Upper lobe of left lung (tissue), 6 donors: ENCODE measurements at regions not wholly inside any gene's neighbourhood (a gene's known extent, or its start where the extent isn't known, plus 50 kb on each side); places are given as distances from the start of the nearest gene placed in this dataset.

Experiments used
- ATAC-seq, 2 donors: fragments of 200-7000 bp; cut with Tn5 transposase; one replicate each; pipeline ENCODE4 v1.9.1; 2022; ENCODE audit warnings: mild to moderate bottlenecking in 2 of 2, moderate library complexity in 2 of 2; ENCODE audit not compliant: low FRiP score in 2 of 2
- DNase-seq, 2 donors: peaks; one replicate each; pipeline ENCODE4 v3.0.0-alpha.2; 2019 to 2020
- H3K27ac ChIP-seq, 4 donors: fragments of 200-600 bp; sonication (generic); one replicate each; pipeline ENCODE4 v1.5.1; 2016 to 2019
- H3K27me3 ChIP-seq, 4 donors: fragments of 200-600 bp; sonication (generic); one replicate each; pipeline ENCODE4 v1.5.1; 2017 to 2019
- H3K36me3 ChIP-seq, 4 donors: fragments of 200-600 bp; sonication (generic); one replicate each; pipeline ENCODE4 v1.5.1; 2016 to 2019
- H3K4me1 ChIP-seq, 4 donors: fragments of 200-600 bp; sonication (generic); one replicate each; pipeline ENCODE4 v1.5.1; 2018 to 2019
- H3K4me3 ChIP-seq, 4 donors: fragments of 200-600 bp; sonication (generic); one replicate each; pipeline ENCODE4 v1.5.1; 2017 to 2019; ENCODE audit warnings: mild to moderate bottlenecking in 2 of 4, moderate library complexity in 1 of 4
- H3K9me3 ChIP-seq, 4 donors: fragments of 200-600 bp; sonication (generic); one replicate each; pipeline ENCODE4 v1.5.1; 2018 to 2019
- EP300 ChIP-seq, 4 donors: sonication (generic); formaldehyde crosslinking; IDR thresholded peaks; one replicate each; pipeline ENCODE4 v1.5.1; 2017; ENCODE audit warnings: antibody characterized with exemption in 4 of 4, control low read depth in 2 of 4
- POLR2A ChIP-seq, 4 donors: fragments of 450-650 bp; IDR thresholded peaks; one replicate each; pipeline ENCODE4 v1.5.1; 2016 to 2017; ENCODE audit warnings: antibody characterized with exemption in 4 of 4, mild to moderate bottlenecking in 2 of 4
- POLR2AphosphoS5 ChIP-seq, 2 donors: sonication (generic); formaldehyde crosslinking; IDR thresholded peaks; one replicate each; pipeline ENCODE4 v1.5.1; 2017; ENCODE audit warnings: antibody characterized with exemption in 2 of 2
- WGBS, 2 donors: methylation state at CpG; one replicate each; pipeline ENCODE4 v1.1.5; 2017 to 2018; 5-methylcytosine and 5-hydroxymethylcytosine counted together
- TF ChIP-seq, protein P1 (sequence below), 6 experiments: fragments of 450-650 bp in 4 of 6; fragments of 200-600 bp in 2 of 6; sonication (generic) in 2 of 6; IDR thresholded peaks; one replicate each; pipeline ENCODE4 v1.5.1; 2016 to 2019; ENCODE audit warnings: antibody characterized with exemption in 6 of 6
- donor health status: DM: no; HTN: no; CAD: no; lungs with moderate emphysema.
- donor health status: DM: no; HTN: yes; CAD: no; lungs with severe emphysema.

DNA sequence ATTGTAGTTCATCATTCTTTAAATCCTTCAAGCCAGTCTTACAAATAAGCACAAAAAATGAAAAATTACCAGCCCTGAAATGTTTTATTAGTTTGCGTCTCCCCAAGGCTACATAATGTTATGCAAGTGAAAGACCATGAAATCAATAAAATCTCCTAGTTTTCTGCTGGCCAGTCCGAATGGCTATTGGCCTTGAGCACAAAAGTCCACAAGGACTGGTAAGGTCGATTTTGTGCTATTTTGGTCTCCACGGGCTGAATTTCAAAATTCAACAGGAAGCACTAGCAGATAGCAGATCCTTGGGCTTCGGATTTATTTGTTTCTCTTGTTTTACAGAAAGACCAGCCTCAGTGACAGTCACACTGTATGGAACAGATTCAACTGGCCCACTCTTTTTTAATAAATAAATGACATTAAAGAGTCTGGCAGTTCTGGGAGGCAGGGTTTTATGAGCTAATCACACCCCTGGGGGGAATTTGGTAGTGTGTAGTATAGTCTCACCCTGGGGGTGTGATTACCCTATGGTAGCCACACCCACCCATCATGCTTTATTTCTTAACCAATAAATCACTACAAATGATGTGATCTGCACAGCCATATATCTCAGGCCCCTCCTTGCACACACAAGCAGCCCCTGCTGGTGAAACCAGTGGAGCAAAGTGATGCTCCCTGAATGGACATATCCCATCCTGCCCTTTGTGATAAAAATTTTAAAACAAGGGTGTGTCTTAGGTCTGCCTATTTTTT is 51.1 kb upstream of the TMEM33 start:
- no peaks in the 10 kb centered on the region for H3K36me3 ChIP-seq
- no peak for DNase-seq

DNA sequence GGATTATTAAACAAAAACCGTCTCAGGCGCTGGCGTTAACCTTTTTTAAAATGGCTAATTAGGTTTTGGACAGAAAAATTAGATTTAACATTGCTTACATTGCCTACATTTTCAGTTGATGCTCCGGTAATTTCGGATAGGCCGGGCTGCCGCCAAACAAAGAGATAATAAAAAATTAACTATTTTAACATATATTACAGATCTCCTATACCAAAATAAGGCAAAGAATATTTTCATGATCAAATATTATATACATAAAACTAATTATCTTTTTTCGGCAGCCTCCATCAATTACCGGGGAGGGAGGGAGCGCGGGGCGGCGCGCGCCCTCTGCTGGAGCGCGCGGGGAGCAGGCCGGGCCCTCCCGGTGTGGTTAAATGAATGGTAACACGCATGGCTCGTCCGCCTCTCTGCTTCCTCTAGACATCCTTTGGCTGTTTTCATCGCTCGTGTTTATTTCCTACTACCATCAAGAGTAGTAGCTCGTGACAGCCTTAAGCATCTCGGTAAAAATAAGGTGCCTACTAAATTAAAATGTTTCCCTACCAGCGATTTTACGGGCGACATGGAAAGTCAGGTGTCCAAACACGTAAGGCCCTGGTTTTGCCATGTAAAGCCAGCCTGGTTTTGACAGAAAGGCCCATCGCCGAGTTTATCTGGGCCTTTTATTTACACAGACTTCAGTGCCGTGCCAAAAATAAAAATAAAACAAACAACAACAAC is 52.4 kb upstream of the TMEM33 start:
- Histone ChIP-seq H3K27ac (no peak overlapping the region), H3K9me3 (no peaks in the 10 kb centered on the region), H3K4me1 (peaks cover 24 to 36% (median 29%) of the 10 kb centered on the region in 4 donors), H3K27me3 (peaks cover 0 to 48% (median 27%) of the 10 kb centered on the region in 4 donors), H3K36me3 (no peaks in the 10 kb centered on the region), H3K4me3 (peak overlapping the region in 3 of 4 donors; percentile 32 to 47 (median 39))
- TF ChIP-seq, protein P1, sequence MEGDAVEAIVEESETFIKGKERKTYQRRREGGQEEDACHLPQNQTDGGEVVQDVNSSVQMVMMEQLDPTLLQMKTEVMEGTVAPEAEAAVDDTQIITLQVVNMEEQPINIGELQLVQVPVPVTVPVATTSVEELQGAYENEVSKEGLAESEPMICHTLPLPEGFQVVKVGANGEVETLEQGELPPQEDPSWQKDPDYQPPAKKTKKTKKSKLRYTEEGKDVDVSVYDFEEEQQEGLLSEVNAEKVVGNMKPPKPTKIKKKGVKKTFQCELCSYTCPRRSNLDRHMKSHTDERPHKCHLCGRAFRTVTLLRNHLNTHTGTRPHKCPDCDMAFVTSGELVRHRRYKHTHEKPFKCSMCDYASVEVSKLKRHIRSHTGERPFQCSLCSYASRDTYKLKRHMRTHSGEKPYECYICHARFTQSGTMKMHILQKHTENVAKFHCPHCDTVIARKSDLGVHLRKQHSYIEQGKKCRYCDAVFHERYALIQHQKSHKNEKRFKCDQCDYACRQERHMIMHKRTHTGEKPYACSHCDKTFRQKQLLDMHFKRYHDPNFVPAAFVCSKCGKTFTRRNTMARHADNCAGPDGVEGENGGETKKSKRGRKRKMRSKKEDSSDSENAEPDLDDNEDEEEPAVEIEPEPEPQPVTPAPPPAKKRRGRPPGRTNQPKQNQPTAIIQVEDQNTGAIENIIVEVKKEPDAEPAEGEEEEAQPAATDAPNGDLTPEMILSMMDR (IDR thresholded peaks at IDR 0.05): peak; percentile 52 to 95 (median 64)
- TF ChIP-seq EP300 (IDR thresholded peaks at IDR 0.05) (no peak), POLR2AphosphoS5 (IDR thresholded peaks at IDR 0.05) (no peak)
- DNase-seq: peak; percentile 36 to 93
- 14% methylated on average over 34 of the region's 34 CpGs for WGBS, 2 donors
- peak; percentile 76 to 86 for ATAC-seq

More for the DNA sequence above, 51.1 kb upstream of the TMEM33 start:
- no peak overlapping the region for H3K4me3 ChIP-seq
- H3K9me3 ChIP-seq: no peaks in the 10 kb centered on the region
- TF ChIP-seq POLR2A (IDR thresholded peaks at IDR 0.05): no peak
- TF ChIP-seq, protein P1 (IDR thresholded peaks at IDR 0.05): no peak
- TF ChIP-seq EP300 (IDR thresholded peaks at IDR 0.05): no peak
- no peak for TF ChIP-seq POLR2AphosphoS5 (IDR thresholded peaks at IDR 0.05)
- H3K27me3 ChIP-seq: peaks cover 0 to 34% (median 20%) of the 10 kb centered on the region in 4 donors
- no peak overlapping the region for H3K27ac ChIP-seq
- ATAC-seq: no peak
- H3K4me1 ChIP-seq: peaks cover 24 to 33% (median 29%) of the 10 kb centered on the region in 4 donors
- 67% methylated on average over 5 of the region's 5 CpGs for WGBS, 2 donors

DNA sequence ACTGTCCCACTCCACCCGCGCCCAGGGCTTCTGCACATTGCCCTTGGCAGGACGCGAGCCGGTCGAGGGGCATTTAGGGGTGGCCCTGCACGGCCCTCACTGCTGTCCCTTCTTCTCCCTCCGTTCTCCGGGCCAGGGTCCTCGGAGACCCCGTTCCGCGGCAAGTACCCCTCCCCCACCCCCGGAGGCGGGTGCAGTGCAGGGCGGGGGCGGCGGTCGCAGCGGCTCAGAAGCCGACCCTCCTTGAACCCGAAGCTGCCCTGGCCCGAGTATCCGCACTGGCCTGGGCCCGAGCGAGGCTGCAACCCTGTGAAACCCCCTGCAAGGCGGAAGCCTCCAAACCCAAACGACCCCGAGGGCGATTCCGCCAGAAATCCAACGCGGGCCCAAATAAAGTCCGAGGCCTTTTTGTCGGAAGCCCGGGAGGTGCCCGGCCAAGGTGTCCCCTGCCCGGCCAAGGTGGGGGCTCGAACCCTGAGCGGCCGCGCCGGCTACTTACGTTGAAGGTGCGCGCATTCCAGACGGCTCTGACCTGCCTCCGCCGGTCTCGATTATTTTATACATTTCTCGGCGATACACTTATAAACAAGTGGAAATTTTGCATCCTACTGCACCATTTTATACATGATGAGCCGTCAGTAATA is 53.1 kb upstream of the TMEM33 start:
- Histone ChIP-seq H3K4me3 (peak overlapping the region; percentile 2 to 47 (median 36)), H3K4me1 (peaks cover 24 to 36% (median 29%) of the 10 kb centered on the region in 4 donors), H3K36me3 (no peaks in the 10 kb centered on the region), H3K9me3 (no peaks in the 10 kb centered on the region), H3K27me3 (peaks cover 0 to 53% (median 28%) of the 10 kb centered on the region in 4 donors), H3K27ac (no peak overlapping the region)
- no peak for TF ChIP-seq EP300 (IDR thresholded peaks at IDR 0.05)
- TF ChIP-seq POLR2AphosphoS5 (IDR thresholded peaks at IDR 0.05): no peak
- TF ChIP-seq, protein P1 (IDR thresholded peaks at IDR 0.05): no peak
- TF ChIP-seq POLR2A (IDR thresholded peaks at IDR 0.05): no peak
- DNase-seq (peak in 1 of 2 donors; percentile 81), ATAC-seq (no peak)
- 1 to 3% methylated on average over 25 to 33 of the region's 53 CpGs for WGBS, 2 donors

DNA sequence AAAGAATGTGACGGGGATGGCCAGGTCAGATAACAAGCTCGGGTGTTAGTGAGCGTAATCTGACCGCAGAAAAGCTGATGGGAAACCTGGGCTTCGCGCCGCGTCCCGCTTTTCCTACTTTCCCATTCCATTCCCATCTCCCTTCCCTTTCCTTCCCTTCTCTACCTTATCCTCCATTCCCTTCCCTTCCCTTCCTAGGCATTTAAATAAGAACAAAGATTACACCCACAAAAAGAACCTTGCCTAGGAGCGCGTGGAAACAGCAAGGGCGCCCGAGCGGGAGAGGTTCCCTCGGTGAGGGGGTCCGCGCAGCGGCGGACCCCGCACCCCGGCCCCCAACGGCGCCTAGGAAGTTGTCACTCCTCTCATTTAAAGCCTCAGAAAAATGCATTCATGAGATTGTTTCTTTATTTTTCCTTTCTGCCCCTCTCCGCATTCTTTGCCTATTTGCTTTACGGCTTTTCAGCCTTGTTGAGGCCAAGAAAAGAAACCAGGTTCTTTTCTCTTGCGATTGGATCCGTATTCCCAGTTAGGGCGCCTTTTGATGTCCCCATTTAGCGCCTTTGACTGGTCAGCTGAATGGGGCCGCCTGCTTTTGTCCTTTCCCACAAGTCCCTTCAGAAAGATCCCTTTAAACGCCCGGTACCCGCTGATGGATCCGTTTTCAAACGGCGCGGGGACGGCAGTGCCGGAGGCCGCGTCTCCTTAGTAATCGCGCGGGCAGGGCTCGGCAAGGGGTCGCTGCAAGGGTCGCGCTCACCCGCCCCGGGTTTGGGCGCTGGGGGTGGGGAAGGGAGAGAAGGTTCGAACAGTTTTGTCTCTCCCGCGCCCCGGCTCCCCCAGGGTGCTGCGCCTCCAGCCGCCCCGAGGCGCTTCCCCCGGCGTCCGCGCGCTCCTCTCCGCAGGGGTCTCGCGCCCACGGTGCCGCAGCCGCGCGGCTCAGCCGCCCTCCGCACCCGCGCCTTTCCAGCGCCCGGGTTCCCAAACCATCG is 54.1 kb upstream of the TMEM33 start:
- DNase-seq (peak in 1 of 2 donors; percentile 81), ATAC-seq (no peak)
- 3 to 5% methylated on average over 39 to 79 of the region's 79 CpGs for WGBS, 2 donors
- TF ChIP-seq, protein P1 (IDR thresholded peaks at IDR 0.05): no peak
- no peak for TF ChIP-seq POLR2A (IDR thresholded peaks at IDR 0.05)
- no peak for TF ChIP-seq EP300 (IDR thresholded peaks at IDR 0.05)
- TF ChIP-seq POLR2AphosphoS5 (IDR thresholded peaks at IDR 0.05): no peak
- H3K36me3 ChIP-seq: no peaks in the 10 kb centered on the region
- no peaks in the 10 kb centered on the region for H3K9me3 ChIP-seq
- peaks cover 0 to 53% (median 29%) of the 10 kb centered on the region in 4 donors for H3K27me3 ChIP-seq
- H3K27ac ChIP-seq: no peak overlapping the region
- H3K4me3 ChIP-seq: peak overlapping the region; percentile 2 to 47 (median 36)
- H3K4me1 ChIP-seq: peaks cover 24 to 36% (median 29%) of the 10 kb centered on the region in 4 donors
